SK-N-SH (cell line): ENCODE measurements at regions not wholly inside any gene's neighbourhood (a gene's known extent, or its start where the extent isn't known, plus 50 kb on each side); places are given as distances from the start of the nearest gene placed in this dataset.

Source experiments
- CTCF ChIA-PET: fragments of 300-600, 350-600 bp; formaldehyde crosslinking; extraction: SDS; loops from one replicate; lab custom pipeline; 2021; lab: Yijun Ruan, JAX
- POLR2A ChIA-PET: fragments of 350-600 bp; sonication (Branson Sonifier 250); formaldehyde crosslinking; extraction: SDS; loops from one replicate; lab custom pipeline; 2020; ENCODE audit warnings: antibody characterized with exemption, inconsistent platforms; lab: Yijun Ruan, JAX
- DNase-seq: peaks from one replicate; pipeline ENCODE4 v3.0.0; 2012
- H2AFZ ChIP-seq: fragments of 200-600 bp; sonication (generic); 2 replicates; pipeline ENCODE4 v1.8.1; 2016; ENCODE audit warnings: antibody characterized with exemption, mild to moderate bottlenecking, low read depth
- H3F3A ChIP-seq: fragments of 200-600 bp; sonication (generic); replicated peaks from 2 replicates; pipeline ENCODE3; 2016; ENCODE audit warnings: antibody characterized with exemption, mild to moderate bottlenecking; ENCODE audit not compliant: insufficient read depth
- H3K27ac ChIP-seq, 2 experiments: fragments of 200-500 bp in 1 of 2; fragments of 200-600 bp in 1 of 2; sonication (Bioruptor generic) in 1 of 2; sonication (generic), shearing (Covaris generic) in 1 of 2; 2 replicates each; pipeline versions ENCODE4 v1.5.1 to v1.6.1; 2014 to 2016; ENCODE audit warnings: low read depth in 2 of 2, inconsistent platforms in 1 of 2, low read length in 1 of 2, mild to moderate bottlenecking in 1 of 2, mixed read lengths in 1 of 2
- H3K27me3 ChIP-seq: fragments of 200-600 bp; sonication (generic), shearing (Covaris generic); 2 replicates; pipeline ENCODE4 v1.6.1; 2016; ENCODE audit warnings: mixed run types; ENCODE audit not compliant: insufficient read depth
- H3K36me3 ChIP-seq, 2 experiments: fragments of 200-500 bp in 1 of 2; fragments of 200-600 bp in 1 of 2; sonication (Bioruptor generic) in 1 of 2; sonication (generic) in 1 of 2; replicated peaks in 1 of 2; 2 replicates each; pipeline versions ENCODE3 to v1.5.1; 2014 to 2016; ENCODE audit warnings: low read length in 1 of 2, mild to moderate bottlenecking in 1 of 2; ENCODE audit not compliant: insufficient read depth in 2 of 2, control insufficient read depth in 1 of 2
- H3K4me1 ChIP-seq, 2 experiments: fragments of 200-500 bp in 1 of 2; fragments of 200-600 bp in 1 of 2; sonication (Bioruptor generic) in 1 of 2; sonication (generic), shearing (Covaris generic) in 1 of 2; 2 replicates each; pipeline versions ENCODE4 v1.5.1 to v1.6.1; 2014 to 2016; ENCODE audit warnings: low read depth in 1 of 2, low read length in 1 of 2, mixed run types in 1 of 2; ENCODE audit not compliant: insufficient read depth in 2 of 2, control insufficient read depth in 1 of 2
- H3K4me2 ChIP-seq: fragments of 200-600 bp; sonication (generic), shearing (Covaris generic); 2 replicates; pipeline ENCODE4 v1.6.1; 2017; ENCODE audit warnings: mixed run types
- H3K4me3 ChIP-seq, 2 experiments: fragments of 200-500 bp in 1 of 2; fragments of 200-600 bp in 1 of 2; sonication (Bioruptor generic) in 1 of 2; sonication (generic), shearing (Covaris generic) in 1 of 2; 2 replicates each; pipeline versions ENCODE4 v1.5.1 to v1.8.1; 2014 to 2016; ENCODE audit warnings: low read depth in 2 of 2, inconsistent platforms in 1 of 2, low read length in 1 of 2, mild to moderate bottlenecking in 1 of 2, mixed read lengths in 1 of 2, moderate library complexity in 1 of 2
- H3K79me2 ChIP-seq: fragments of 200-600 bp; sonication (generic); 2 replicates; pipeline ENCODE4 v1.8.1; 2017; ENCODE audit warnings: mild to moderate bottlenecking; ENCODE audit not compliant: insufficient read depth
- H3K9ac ChIP-seq: fragments of 200-600 bp; sonication (generic); 2 replicates; pipeline ENCODE4 v1.6.1; 2017; ENCODE audit warnings: mixed run types
- H3K9me2 ChIP-seq: fragments of 200-600 bp; sonication (generic); 2 replicates; pipeline ENCODE4 v1.6.1; 2017; ENCODE audit warnings: mixed run types
- H3K9me3 ChIP-seq: fragments of 200-600 bp; sonication (generic); 2 replicates; pipeline ENCODE4 v1.6.1; 2017; ENCODE audit warnings: mixed run types, mild to moderate bottlenecking, moderate library complexity
- H4K20me1 ChIP-seq: fragments of 200-600 bp; sonication (generic); 2 replicates; pipeline ENCODE4 v1.6.1; 2017; ENCODE audit warnings: mild to moderate bottlenecking, mixed run types; ENCODE audit not compliant: insufficient read depth
- CHD2 ChIP-seq: fragments of 150-350 bp; IDR thresholded peaks from 2 replicates; pipeline ENCODE4 v1.6.1; 2018; ENCODE audit warnings: low read length; ENCODE audit not compliant: partially characterized antibody
- ELF1 ChIP-seq: IDR thresholded peaks from 2 replicates; pipeline ENCODE4 v1.4.0; 2012
- FOXJ3 ChIP-seq: sonication (generic); formaldehyde crosslinking; IDR thresholded peaks from 2 replicates; pipeline ENCODE4 v1.5.1; 2020; ENCODE audit warnings: mild to moderate bottlenecking, missing genetic modification reagents
- FOXM1 ChIP-seq: IDR thresholded peaks from 2 replicates; pipeline ENCODE4 v1.4.0; 2012; ENCODE audit warnings: low read depth, mild to moderate bottlenecking
- GABPA ChIP-seq: IDR thresholded peaks from 2 replicates; pipeline ENCODE4 v1.4.0; 2012; ENCODE audit warnings: low read depth, mild to moderate bottlenecking
- MAX ChIP-seq: IDR thresholded peaks from 2 replicates; pipeline ENCODE4 v1.4.0; 2012; ENCODE audit warnings: low read depth
- MXI1 ChIP-seq: IDR thresholded peaks from 2 replicates; pipeline ENCODE4 v1.6.1; 2012; ENCODE audit warnings: mild to moderate bottlenecking, low read depth, low read length, improper control_type of control experiment
- NFIC ChIP-seq: IDR thresholded peaks from 2 replicates; pipeline ENCODE4 v1.4.0; 2012; ENCODE audit warnings: borderline replicate concordance
- NRF1 ChIP-seq: IDR thresholded peaks from 2 replicates; pipeline ENCODE4 v1.6.1; 2012; ENCODE audit warnings: low read depth, mild to moderate bottlenecking, low read length
- POLR2AphosphoS5 ChIP-seq: IDR thresholded peaks from 2 replicates; pipeline ENCODE4 v1.6.1; 2012; ENCODE audit warnings: low read depth, low read length
- RAD21 ChIP-seq: IDR thresholded peaks from 2 replicates; pipeline ENCODE4 v1.6.1; 2012; ENCODE audit warnings: mild to moderate bottlenecking, low read length
- RCOR1 ChIP-seq: fragments of 150-350 bp; IDR thresholded peaks from 2 replicates; pipeline ENCODE4 v1.6.1; 2017; ENCODE audit warnings: antibody characterized with exemption, low read length
- RXRA ChIP-seq: IDR thresholded peaks from 2 replicates; pipeline ENCODE4 v1.4.0; 2012; ENCODE audit warnings: low read depth, mild to moderate bottlenecking, borderline replicate concordance
- SIN3A ChIP-seq: IDR thresholded peaks from 2 replicates; pipeline ENCODE4 v1.6.1; 2012; ENCODE audit warnings: low read depth, mild to moderate bottlenecking, low read length, moderate library complexity, borderline replicate concordance
- SMC3 ChIP-seq: IDR thresholded peaks from 2 replicates; pipeline ENCODE4 v1.6.1; 2012; ENCODE audit warnings: low read depth, low read length, improper control_type of control experiment
- TAF1 ChIP-seq: IDR thresholded peaks from 2 replicates; pipeline ENCODE4 v1.6.1; 2012; ENCODE audit warnings: low read depth, mild to moderate bottlenecking, low read length, moderate library complexity, borderline replicate concordance
- TCF12 ChIP-seq: IDR thresholded peaks from 2 replicates; pipeline ENCODE4 v1.4.0; 2012
- TEAD4 ChIP-seq: IDR thresholded peaks from 2 replicates; pipeline ENCODE4 v1.4.0; 2012; ENCODE audit warnings: mild to moderate bottlenecking, borderline replicate concordance; ENCODE audit not compliant: insufficient read depth
- USF1 ChIP-seq: IDR thresholded peaks from 2 replicates; pipeline ENCODE4 v1.4.0; 2012; ENCODE audit warnings: low read depth, borderline replicate concordance
- USF2 ChIP-seq: fragments of 150-350 bp; IDR thresholded peaks from 2 replicates; pipeline ENCODE4 v1.6.1; 2017; ENCODE audit warnings: antibody characterized with exemption, low read length, low read depth, borderline replicate concordance
- ZBTB33 ChIP-seq: IDR thresholded peaks from 2 replicates; pipeline ENCODE4 v1.4.0; 2012; ENCODE audit warnings: low read depth, borderline replicate concordance
- WGBS: methylation state at CpG from one replicate; pipeline ENCODE4 v1.1.6; 2017; ENCODE audit warnings: low lambda C conversion rate; 5-methylcytosine and 5-hydroxymethylcytosine counted together

GRCh38 chr16:80258407-80258806 lies 282.4 kb upstream of the DYNLRB2 start (continued):
- no peak for TF ChIP-seq TAF1
- TF ChIP-seq POLR2AphosphoS5 = no peak
- no peak for TF ChIP-seq ELF1
- TF ChIP-seq RAD21 = no peak
- no peak for TF ChIP-seq TEAD4
- TF ChIP-seq CHD2 = no peak
- TF ChIP-seq NRF1 = no peak
- TF ChIP-seq USF1 = no peak
- TF ChIP-seq NFIC = no peak
- no peak for TF ChIP-seq SMC3

- Histone ChIP-seq H3K4me2 (no peak overlapping the region), H3K9me3 (no peaks in the 10 kb centered on the region), H3K27ac (no peak overlapping the region), H2AFZ (no peak overlapping the region), H3F3A (no peaks in the 10 kb centered on the region), H3K4me1 (no peaks in the 10 kb centered on the region), H3K9me2 (no peaks in the 10 kb centered on the region), H3K4me3 (no peak overlapping the region), H3K36me3 (no peaks in the 10 kb centered on the region), H3K9ac (no peak overlapping the region), H3K79me2 (no peaks in the 10 kb centered on the region), H3K27me3 (no peaks in the 10 kb centered on the region), H4K20me1 (no peaks in the 10 kb centered on the region)
- CTCF ChIA-PET = no interaction called here
- TF ChIP-seq RAD21 (no peak), SIN3A (no peak), FOXJ3 (CRISPR knock-in tag) (no peak), NRF1 (no peak), GABPA (no peak), MXI1 (no peak), RCOR1 (no peak), MAX (no peak), RXRA (no peak), ZBTB33 (no peak), USF1 (no peak), FOXM1 (no peak), USF2 (no peak), TCF12 (no peak)
- WGBS = 42% methylated on average over 4 of the region's 4 CpGs
- no peak for DNase-seq
- POLR2A ChIA-PET = no interaction called here
These were observed 285.8 kb upstream of the DYNLRB2 start for GRCh38 chr16:80254970-80255369.
